H1 (cell line): ENCODE measurements at regions not wholly inside any gene's neighbourhood (a gene's known extent, or its start where the extent isn't known, plus 50 kb on each side); places are given as distances from the start of the nearest gene placed in this dataset.
A peak's percentile ranks its signal among the peaks of the same experiment; 100 is the strongest.

Experiments
- CTCF ChIA-PET: fragments of 300-600 bp; sonication (Branson Sonifier 250); formaldehyde crosslinking; loops from one replicate; lab custom pipeline; 2021; ENCODE audit not compliant: partially characterized antibody; lab: Charles Lee
- POLR2A ChIA-PET: fragments of 300-600 bp; sonication (Branson Sonifier 250); formaldehyde crosslinking; loops from one replicate; lab custom pipeline; 2021; ENCODE audit warnings: inconsistent platforms; ENCODE audit not compliant: partially characterized antibody; lab: Charles Lee
- DNase-seq, 2 experiments: peaks; one replicate each; pipeline versions ENCODE4 v3.0.0 to v3.0.0-alpha.2; 2010 to 2022; ENCODE audit warnings: low spot score in 2 of 2, low read depth in 1 of 2, mixed read lengths in 1 of 2
- FAIRE-seq: peaks from 2 replicates; lab custom pipeline; 2011; peaks lifted over from hg19 to GRCh38; lab: Jason Lieb, UNC
- H2AFZ ChIP-seq: 2 replicates; pipeline ENCODE4 v1.8.1; 2012; ENCODE audit warnings: low read length, inconsistent platforms
- H2AK5ac ChIP-seq: 2 replicates; pipeline ENCODE4 v1.6.1; 2013; ENCODE audit warnings: low read depth, low read length
- H2BK120ac ChIP-seq: replicated peaks from 2 replicates; pipeline ENCODE3; 2013; ENCODE audit warnings: low read depth, low read length, inconsistent platforms
- H2BK12ac ChIP-seq: 2 replicates; pipeline ENCODE4 v1.6.1; 2013; ENCODE audit warnings: low read depth, low read length
- H2BK15ac ChIP-seq: 2 replicates; pipeline ENCODE4 v1.6.1; 2013; ENCODE audit warnings: low read length
- H2BK20ac ChIP-seq: 2 replicates; pipeline ENCODE4 v1.6.1; 2013; ENCODE audit warnings: low read length
- H2BK5ac ChIP-seq: 2 replicates; pipeline ENCODE4 v1.6.1; 2013; ENCODE audit warnings: low read depth, low read length
- H3K14ac ChIP-seq: 2 replicates; pipeline ENCODE4 v1.6.1; 2013; ENCODE audit warnings: inconsistent platforms; ENCODE audit not compliant: insufficient read length
- H3K18ac ChIP-seq: 2 replicates; pipeline ENCODE4 v1.6.1; 2013; ENCODE audit warnings: low read length; ENCODE audit errors: extremely low read depth
- H3K23ac ChIP-seq: 2 replicates; pipeline ENCODE4 v1.6.1; 2013; ENCODE audit warnings: inconsistent platforms; ENCODE audit not compliant: insufficient read length
- H3K23me2 ChIP-seq: 2 replicates; pipeline ENCODE4 v1.6.1; 2013; ENCODE audit warnings: low read depth, low read length
- H3K27ac ChIP-seq: 2 replicates; pipeline ENCODE4 v1.6.1; 2011; ENCODE audit warnings: low read depth, low read length, inconsistent platforms
- H3K27me3 ChIP-seq, 4 experiments: replicated peaks in 1 of 4; 1 replicate in 1 of 4; 2 replicates in 3 of 4; pipeline versions ENCODE4 v1.6.1 to v1.8.1; 2011 to 2013; ENCODE audit warnings: low read length in 3 of 4, mild to moderate bottlenecking in 3 of 4, inconsistent platforms in 2 of 4, mixed read lengths in 2 of 4, moderate library complexity in 1 of 4; ENCODE audit not compliant: control insufficient read depth in 3 of 4, insufficient read depth in 3 of 4; ENCODE audit errors: extremely low read depth in 1 of 4
- H3K36me3 ChIP-seq, 4 experiments: 2 replicates each; pipeline versions ENCODE4 v1.6.1 to v1.8.1; 2011 to 2013; ENCODE audit warnings: mild to moderate bottlenecking in 4 of 4, low read length in 3 of 4, moderate library complexity in 2 of 4, control low read depth in 1 of 4, inconsistent platforms in 1 of 4; ENCODE audit not compliant: insufficient read depth in 4 of 4, control insufficient read depth in 2 of 4
- H3K4ac ChIP-seq: replicated peaks from 2 replicates; pipeline ENCODE3; 2013; ENCODE audit warnings: low read length, low read depth, mixed read lengths, inconsistent platforms; ENCODE audit not compliant: insufficient read length
- H3K4me1 ChIP-seq, 4 experiments: replicated peaks in 1 of 4; 1 replicate in 1 of 4; 2 replicates in 3 of 4; pipeline versions ENCODE4 v1.6.1 to v1.8.1; 2011 to 2013; ENCODE audit warnings: low read length in 3 of 4, inconsistent platforms in 2 of 4, mixed read lengths in 1 of 4; ENCODE audit not compliant: insufficient read depth in 4 of 4, control insufficient read depth in 3 of 4
- H3K4me2 ChIP-seq, 2 experiments: 2 replicates each; pipeline versions ENCODE4 v1.6.1 to v1.8.1; 2011 to 2013; ENCODE audit warnings: low read depth in 2 of 2, low read length in 2 of 2, control low read depth in 1 of 2, inconsistent platforms in 1 of 2, mild to moderate bottlenecking in 1 of 2; ENCODE audit not compliant: insufficient read depth in 1 of 2
- H3K4me3 ChIP-seq, 4 experiments: fragments of 200-600, 300-600 bp in 1 of 4; sonication (generic), shearing (Covaris generic), sonication (Bioruptor Twin) in 1 of 4; 2 replicates each; pipeline versions ENCODE4 v1.5.1 to v1.8.1; 2011 to 2016; ENCODE audit warnings: low read length in 4 of 4, low read depth in 3 of 4, control low read depth in 2 of 4, inconsistent platforms in 2 of 4, mild to moderate bottlenecking in 2 of 4, mixed read lengths in 1 of 4, moderate library complexity in 1 of 4; ENCODE audit not compliant: insufficient read depth in 2 of 4; ENCODE audit errors: extremely low read depth in 1 of 4
- H3K56ac ChIP-seq: replicated peaks from 2 replicates; pipeline ENCODE3; 2013; ENCODE audit warnings: low read depth, mild to moderate bottlenecking, mixed read lengths, low read length, inconsistent platforms; ENCODE audit not compliant: insufficient read length
- H3K79me1 ChIP-seq: 2 replicates; pipeline ENCODE4 v1.6.1; 2013; ENCODE audit warnings: low read depth, low read length, control low read depth
- H3K79me2 ChIP-seq, 2 experiments: 2 replicates each; pipeline versions ENCODE4 v1.6.1 to v1.8.1; 2012 to 2013; ENCODE audit warnings: low read length in 2 of 2, mild to moderate bottlenecking in 2 of 2, inconsistent platforms in 1 of 2; ENCODE audit not compliant: insufficient read depth in 2 of 2, control insufficient read depth in 1 of 2
- H3K9ac ChIP-seq, 4 experiments: replicated peaks in 1 of 4; 1 replicate in 1 of 4; 2 replicates in 3 of 4; pipeline versions ENCODE4 v1.6.1 to v1.8.1; 2011 to 2013; ENCODE audit warnings: low read depth in 3 of 4, low read length in 3 of 4, control low read depth in 2 of 4, mild to moderate bottlenecking in 2 of 4, moderate library complexity in 2 of 4, inconsistent platforms in 1 of 4; ENCODE audit errors: extremely low read depth in 1 of 4
- H3K9me3 ChIP-seq, 2 experiments: 2 replicates each; pipeline versions ENCODE4 v1.6.1 to v1.8.1; 2012 to 2013; ENCODE audit warnings: mild to moderate bottlenecking in 2 of 2, moderate library complexity in 2 of 2, control low read depth in 1 of 2, inconsistent platforms in 1 of 2, low read depth in 1 of 2, low read length in 1 of 2, mixed read lengths in 1 of 2; ENCODE audit not compliant: insufficient read depth in 2 of 2
- H4K20me1 ChIP-seq, 2 experiments: replicated peaks in 1 of 2; 2 replicates each; pipeline versions ENCODE3 to v1.8.1; 2011 to 2013; ENCODE audit warnings: inconsistent platforms in 2 of 2, low read length in 2 of 2, mild to moderate bottlenecking in 1 of 2; ENCODE audit not compliant: insufficient read depth in 2 of 2, control insufficient read depth in 1 of 2
- H4K5ac ChIP-seq: 2 replicates; pipeline ENCODE4 v1.6.1; 2013; ENCODE audit warnings: low read length, low read depth, mixed read lengths, inconsistent platforms; ENCODE audit not compliant: insufficient read length
- H4K8ac ChIP-seq: 2 replicates; pipeline ENCODE4 v1.8.0; 2013; ENCODE audit warnings: mild to moderate bottlenecking, moderate library complexity, low read length, inconsistent platforms; ENCODE audit not compliant: insufficient read depth; ENCODE audit errors: extremely low read depth
- H4K91ac ChIP-seq: replicated peaks from 2 replicates; pipeline ENCODE3; 2013; ENCODE audit warnings: low read length, mixed read lengths, inconsistent platforms; ENCODE audit not compliant: insufficient read length
- ASH2L ChIP-seq: fragments of 200-600, 300-600 bp; sonication (generic); IDR thresholded peaks from one replicate; pipeline ENCODE4 v1.7.1; 2017; ENCODE audit warnings: low read length
- ATF2 ChIP-seq: IDR thresholded peaks from 2 replicates; pipeline ENCODE4 v1.6.1; 2012; ENCODE audit warnings: low read length, inconsistent platforms
- HDAC6 ChIP-seq: IDR thresholded peaks from one replicate; pipeline ENCODE4 v1.7.1; 2012; ENCODE audit warnings: low read depth, mild to moderate bottlenecking, inconsistent platforms, low read length, moderate library complexity
- RFX5 ChIP-seq: IDR thresholded peaks from 2 replicates; pipeline ENCODE4 v1.6.1; 2011; ENCODE audit warnings: low read depth, low read length, improper control_type of control experiment, borderline replicate concordance
- WGBS, 2 experiments: shearing (Covaris generic) in 1 of 2; methylation state at CpG; one replicate each; pipeline versions ENCODE4 v1.1.6 to v1.1.7; 2013 to 2015; ENCODE audit warnings: low lambda C conversion rate in 2 of 2, mixed read lengths in 2 of 2, inconsistent platforms in 1 of 2, low coverage in 1 of 2, missing lambda C conversion rate in 1 of 2; ENCODE audit not compliant: insufficient replicate concordance in 2 of 2, insufficient coverage in 1 of 2, insufficient read length in 1 of 2; ENCODE audit errors: extremely low coverage in 1 of 2, missing lambda C conversion rate in 1 of 2; 5-methylcytosine and 5-hydroxymethylcytosine counted together

GRCh38 chr3:43871627-43872245 is 181.0 kb downstream of the ABHD5 start:
- no peaks in the 10 kb centered on the region for H3K27me3 ChIP-seq
- ChIA-PET POLR2A (no interaction called here), CTCF (interaction anchor here (0.5 to 8.7 kb wide), 7 partner anchors 7 to 327 kb away, joined by 3 to 88 read pairs (median 3); no protein-coding TSS in a partner anchor)
- H4K5ac ChIP-seq: no peak overlapping the region
- H3K36me3 ChIP-seq: no peaks in the 10 kb centered on the region
- H3K4me3 ChIP-seq: no peak overlapping the region
- no peak overlapping the region for H3K14ac ChIP-seq
- no peak overlapping the region for H2BK5ac ChIP-seq
- no peak overlapping the region for H3K23ac ChIP-seq
- no peaks in the 10 kb centered on the region for H3K23me2 ChIP-seq
- H3K27ac ChIP-seq: no peak overlapping the region
- H4K91ac ChIP-seq: no peak overlapping the region
- H4K20me1 ChIP-seq: no peaks in the 10 kb centered on the region
- 90% methylated on average over 9 of the region's 9 CpGs; no CpG with 5 or more reads in 1 of the 2 experiments for WGBS, 2 experiments
- no peak overlapping the region for H3K9ac ChIP-seq
- H3K56ac ChIP-seq: no peak overlapping the region
- H2AFZ ChIP-seq: no peak overlapping the region
- H3K4me2 ChIP-seq: no peak overlapping the region
- H3K79me1 ChIP-seq: no peaks in the 10 kb centered on the region
- no peaks in the 10 kb centered on the region for H3K79me2 ChIP-seq
- no peak overlapping the region for H3K4ac ChIP-seq
- no peak overlapping the region; the same call in 1 of the 2 replicates for H3K18ac ChIP-seq
- H2BK120ac ChIP-seq: no peak overlapping the region
- DNase-seq (peak in 1 of 2 experiments; percentile 33), FAIRE-seq (no peak)
- no peak overlapping the region for H2BK20ac ChIP-seq
- H2BK12ac ChIP-seq: peak overlapping the region; percentile 55; the same call in 1 of the 2 replicates
- peaks cover 0 to 6% (median 1%) of the 10 kb centered on the region in 4 experiments; a peak in 4 of 7 replicates for H3K4me1 ChIP-seq
- peaks cover 0 to 4% of the 10 kb centered on the region in 2 experiments; a peak in 1 of 4 replicates for H3K9me3 ChIP-seq
- no peak overlapping the region for H2BK15ac ChIP-seq
- H2AK5ac ChIP-seq: no peak overlapping the region
- no peak for TF ChIP-seq HDAC6
- TF ChIP-seq ASH2L: no peak
- no peak for TF ChIP-seq ATF2
- no peak for TF ChIP-seq RFX5
- no peak overlapping the region for H4K8ac ChIP-seq
